MM.1S (cell line): ENCODE measurements at regions not wholly inside any gene's neighbourhood (a gene's known extent, or its start where the extent isn't known, plus 50 kb on each side); places are given as distances from the start of the nearest gene placed in this dataset.

Experiments
- DNase-seq: peaks from one replicate; pipeline ENCODE4 v3.0.0-alpha.2; 2015
- H2AFZ ChIP-seq: fragments of 300-600 bp; sonication (generic); 2 replicates; pipeline ENCODE4 v1.6.0; 2016; ENCODE audit warnings: antibody characterized with exemption, low read length
- H3F3A ChIP-seq: fragments of 300-600 bp; sonication (generic); 2 replicates; pipeline ENCODE4 v1.6.1; 2016; ENCODE audit warnings: mild to moderate bottlenecking, antibody characterized with exemption, low read length, moderate library complexity, mixed read lengths; ENCODE audit not compliant: insufficient read depth
- H3K27ac ChIP-seq: fragments of 300-600 bp; sonication (generic); 2 replicates; pipeline ENCODE4 v1.5.1; 2016; ENCODE audit warnings: mild to moderate bottlenecking, low read length
- H3K27me3 ChIP-seq: fragments of 300-600 bp; sonication (generic); replicated peaks from 2 replicates; pipeline ENCODE4 v1.6.0; 2016; ENCODE audit warnings: low read length; ENCODE audit not compliant: insufficient read depth
- H3K36me3 ChIP-seq: fragments of 300-600 bp; sonication (generic); replicated peaks from 2 replicates; pipeline ENCODE4 v1.6.1; 2016; ENCODE audit warnings: mild to moderate bottlenecking, low read length, mixed read lengths; ENCODE audit not compliant: insufficient read depth
- H3K4me1 ChIP-seq: fragments of 300-600 bp; sonication (generic); 2 replicates; pipeline ENCODE4 v1.6.1; 2016; ENCODE audit warnings: low read length, mixed read lengths
- H3K4me2 ChIP-seq: fragments of 300-600 bp; sonication (generic); 2 replicates; pipeline ENCODE4 v1.6.0; 2016; ENCODE audit warnings: low read depth, low read length
- H3K4me3 ChIP-seq: fragments of 300-600 bp; sonication (generic); 2 replicates; pipeline ENCODE4 v1.5.1; 2016; ENCODE audit warnings: low read length, mixed read lengths
- H3K79me2 ChIP-seq: fragments of 300-600 bp; sonication (generic); 2 replicates; pipeline ENCODE4 v1.6.1; 2016; ENCODE audit warnings: mixed run types, low read length, mixed read lengths
- H3K9ac ChIP-seq: fragments of 300-600 bp; sonication (generic); 2 replicates; pipeline ENCODE4 v1.6.1; 2016; ENCODE audit warnings: low read length, mixed read lengths
- H3K9me2 ChIP-seq: fragments of 300-600 bp; sonication (generic); replicated peaks from 2 replicates; pipeline ENCODE4 v1.6.1; 2016; ENCODE audit warnings: mild to moderate bottlenecking, low read length, mixed read lengths; ENCODE audit not compliant: insufficient read depth
- H3K9me3 ChIP-seq: fragments of 300-600 bp; sonication (generic); replicated peaks from 2 replicates; pipeline ENCODE4 v1.6.1; 2016; ENCODE audit warnings: mild to moderate bottlenecking, low read length, mixed read lengths; ENCODE audit not compliant: insufficient read depth
- H4K20me1 ChIP-seq: fragments of 300-600 bp; sonication (generic); 2 replicates; pipeline ENCODE4 v1.6.1; 2016; ENCODE audit warnings: mild to moderate bottlenecking, low read length, moderate library complexity, mixed read lengths; ENCODE audit not compliant: insufficient read depth
- EZH2 ChIP-seq: fragments of 300-600 bp; sonication (generic); optimal IDR thresholded peaks from 2 replicates; pipeline ENCODE3; 2017; ENCODE audit warnings: low read depth, mild to moderate bottlenecking, antibody characterized with exemption, low read length, mixed read lengths
- EZH2phosphoT487 ChIP-seq: fragments of 300-600 bp; sonication (generic); IDR thresholded peaks from 2 replicates; pipeline ENCODE4 v1.6.1; 2018; ENCODE audit warnings: antibody characterized with exemption, low read length
- TF ChIP-seq, protein P1 (sequence below): fragments of 300-600 bp; sonication (generic); IDR thresholded peaks from 2 replicates; pipeline ENCODE4 v1.5.1; 2016; ENCODE audit warnings: antibody characterized with exemption, low read length, mixed read lengths

DNA sequence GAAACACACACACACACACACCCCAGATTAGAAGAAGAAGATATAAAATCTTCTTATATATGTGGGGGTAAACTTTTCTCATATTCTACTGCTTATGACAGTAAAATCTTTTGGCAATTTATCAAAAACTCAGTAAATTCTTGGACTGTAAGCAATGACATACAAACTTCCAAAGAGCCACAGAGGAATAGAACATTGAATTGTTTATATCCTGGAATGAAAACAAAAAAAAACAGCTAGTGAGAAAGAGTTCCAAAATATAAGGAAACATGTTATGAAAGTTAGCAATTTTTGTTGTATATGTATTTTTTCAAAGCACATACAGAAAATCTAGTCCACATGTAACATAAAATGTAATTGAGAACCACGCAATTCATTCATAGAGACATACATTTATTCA, 764.9 kb downstream of the DSC3 start:
- H3K4me2 ChIP-seq: no peak overlapping the region
- no peak overlapping the region for H3K9ac ChIP-seq
- H3K27me3 ChIP-seq: no peaks in the 10 kb centered on the region
- H3F3A ChIP-seq: no peaks in the 10 kb centered on the region
- no peaks in the 10 kb centered on the region for H3K9me2 ChIP-seq
- no peak overlapping the region for H3K4me3 ChIP-seq
- no peaks in the 10 kb centered on the region for H3K36me3 ChIP-seq
- TF ChIP-seq, protein P1, sequence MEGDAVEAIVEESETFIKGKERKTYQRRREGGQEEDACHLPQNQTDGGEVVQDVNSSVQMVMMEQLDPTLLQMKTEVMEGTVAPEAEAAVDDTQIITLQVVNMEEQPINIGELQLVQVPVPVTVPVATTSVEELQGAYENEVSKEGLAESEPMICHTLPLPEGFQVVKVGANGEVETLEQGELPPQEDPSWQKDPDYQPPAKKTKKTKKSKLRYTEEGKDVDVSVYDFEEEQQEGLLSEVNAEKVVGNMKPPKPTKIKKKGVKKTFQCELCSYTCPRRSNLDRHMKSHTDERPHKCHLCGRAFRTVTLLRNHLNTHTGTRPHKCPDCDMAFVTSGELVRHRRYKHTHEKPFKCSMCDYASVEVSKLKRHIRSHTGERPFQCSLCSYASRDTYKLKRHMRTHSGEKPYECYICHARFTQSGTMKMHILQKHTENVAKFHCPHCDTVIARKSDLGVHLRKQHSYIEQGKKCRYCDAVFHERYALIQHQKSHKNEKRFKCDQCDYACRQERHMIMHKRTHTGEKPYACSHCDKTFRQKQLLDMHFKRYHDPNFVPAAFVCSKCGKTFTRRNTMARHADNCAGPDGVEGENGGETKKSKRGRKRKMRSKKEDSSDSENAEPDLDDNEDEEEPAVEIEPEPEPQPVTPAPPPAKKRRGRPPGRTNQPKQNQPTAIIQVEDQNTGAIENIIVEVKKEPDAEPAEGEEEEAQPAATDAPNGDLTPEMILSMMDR: no peak
- no peak for TF ChIP-seq EZH2
- TF ChIP-seq EZH2phosphoT487: no peak
- H4K20me1 ChIP-seq: no peaks in the 10 kb centered on the region
- no peak for DNase-seq
- H3K4me1 ChIP-seq: no peaks in the 10 kb centered on the region
- H3K9me3 ChIP-seq: no peaks in the 10 kb centered on the region
- H2AFZ ChIP-seq: no peak overlapping the region
- H3K79me2 ChIP-seq: no peaks in the 10 kb centered on the region
- H3K27ac ChIP-seq: no peak overlapping the region

DNA sequence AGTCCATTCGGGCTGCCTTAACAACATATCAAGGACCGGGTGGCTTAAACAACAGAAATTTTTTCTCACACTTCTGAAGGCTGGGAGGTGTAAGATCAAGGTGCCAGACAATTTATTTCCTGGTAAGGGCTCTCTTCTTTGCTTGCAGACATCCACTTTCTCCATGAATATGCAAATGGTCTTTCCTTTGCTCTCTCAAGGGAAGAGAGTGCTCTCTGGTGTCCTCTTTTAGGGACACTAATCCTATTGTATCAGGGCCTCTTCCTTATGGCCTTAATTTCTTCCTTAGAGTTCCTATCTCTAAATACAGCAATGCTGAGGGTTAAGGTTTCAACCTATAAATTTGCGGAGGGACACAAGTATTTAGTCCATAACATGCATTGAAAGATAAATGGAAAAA, 770.8 kb downstream of the DSC3 start:
- Histone ChIP-seq H3K27me3 (no peaks in the 10 kb centered on the region), H3K4me2 (no peak overlapping the region), H3K4me1 (no peaks in the 10 kb centered on the region), H3K36me3 (no peaks in the 10 kb centered on the region), H3K9ac (no peak overlapping the region), H3K4me3 (no peak overlapping the region), H3K9me2 (no peaks in the 10 kb centered on the region), H2AFZ (no peak overlapping the region), H3K79me2 (no peaks in the 10 kb centered on the region), H4K20me1 (no peaks in the 10 kb centered on the region), H3K9me3 (no peaks in the 10 kb centered on the region), H3K27ac (no peak overlapping the region), H3F3A (no peaks in the 10 kb centered on the region)
- TF ChIP-seq EZH2: no peak
- TF ChIP-seq, protein P1: no peak
- TF ChIP-seq EZH2phosphoT487: no peak
- no peak for DNase-seq

DNA sequence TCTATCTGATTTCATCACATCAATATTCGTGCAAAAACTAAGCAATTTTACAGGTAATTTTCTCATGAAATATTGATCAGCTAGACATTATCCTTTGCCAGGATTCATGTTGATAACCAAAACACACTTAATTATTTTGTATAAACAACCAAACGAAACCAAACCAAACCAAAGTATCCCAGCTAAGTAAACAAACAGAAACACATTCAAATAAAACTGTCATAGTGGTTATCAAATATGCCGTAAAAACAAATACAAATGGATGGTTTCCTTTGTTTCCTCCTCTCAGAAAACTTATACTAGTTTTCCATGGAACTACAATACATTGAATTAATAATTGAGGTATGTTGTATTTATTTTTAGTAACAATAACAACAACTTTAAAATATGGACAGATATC, 777.4 kb downstream of the DSC3 start:
- no peaks in the 10 kb centered on the region for H3K27me3 ChIP-seq
- peak overlapping the region; percentile 16; the same call in 1 of the 2 replicates for H3K4me2 ChIP-seq
- H3K9ac ChIP-seq: no peak overlapping the region
- no peak for DNase-seq
- H3K27ac ChIP-seq: no peak overlapping the region
- no peaks in the 10 kb centered on the region for H4K20me1 ChIP-seq
- no peaks in the 10 kb centered on the region for H3K9me2 ChIP-seq
- H3F3A ChIP-seq: no peaks in the 10 kb centered on the region
- TF ChIP-seq EZH2phosphoT487 (no peak), EZH2 (no peak)
- TF ChIP-seq, protein P1: no peak
- no peaks in the 10 kb centered on the region for H3K9me3 ChIP-seq
- H3K36me3 ChIP-seq: no peaks in the 10 kb centered on the region
- H3K4me1 ChIP-seq: no peaks in the 10 kb centered on the region
- H3K79me2 ChIP-seq: no peaks in the 10 kb centered on the region
- no peak overlapping the region for H3K4me3 ChIP-seq
- H2AFZ ChIP-seq: no peak overlapping the region

DNA sequence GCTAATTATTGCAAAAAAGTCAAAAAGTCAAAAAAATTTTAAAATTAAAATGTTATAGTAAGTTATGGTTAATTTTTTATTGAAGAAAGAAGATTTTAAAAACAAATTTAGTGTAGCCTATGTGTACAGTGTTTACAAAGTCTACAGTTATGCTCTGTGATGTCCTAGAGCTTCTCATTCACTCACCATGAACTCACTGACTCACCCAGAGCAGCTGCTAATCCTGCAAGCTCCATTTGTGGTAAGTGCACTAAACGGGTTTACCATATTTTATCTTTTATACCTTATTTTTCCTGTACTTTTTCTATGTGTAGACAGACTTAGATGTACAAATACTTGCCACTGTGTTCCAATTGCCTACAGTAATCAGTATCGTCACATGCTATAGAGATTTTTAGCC, 788.2 kb downstream of the DSC3 start:
- Histone ChIP-seq H3K4me2 (no peak overlapping the region), H3K9me2 (no peaks in the 10 kb centered on the region), H3K9me3 (no peaks in the 10 kb centered on the region), H2AFZ (no peak overlapping the region), H3K27ac (no peak overlapping the region), H3K79me2 (no peaks in the 10 kb centered on the region), H3K4me1 (no peaks in the 10 kb centered on the region), H3K27me3 (no peaks in the 10 kb centered on the region), H3K9ac (no peak overlapping the region), H3K4me3 (no peak overlapping the region), H3F3A (no peaks in the 10 kb centered on the region), H3K36me3 (no peaks in the 10 kb centered on the region), H4K20me1 (no peaks in the 10 kb centered on the region)
- DNase-seq: no peak
- TF ChIP-seq EZH2phosphoT487 (no peak), EZH2 (no peak)
- TF ChIP-seq, protein P1: no peak
